Loucy (cell line): ENCODE measurements at regions not wholly inside any gene's neighbourhood (a gene's known extent, or its start where the extent isn't known, plus 50 kb on each side); places are given as distances from the start of the nearest gene placed in this dataset.

Experiments used
- H2AFZ ChIP-seq: fragments of 200-600 bp; sonication (generic); 2 replicates; pipeline ENCODE4 v1.6.0; 2016; ENCODE audit warnings: antibody characterized with exemption, mild to moderate bottlenecking, low read length, moderate library complexity
- H3F3A ChIP-seq: fragments of 200-600 bp; 2 replicates; pipeline ENCODE4 v1.6.0; 2016; ENCODE audit warnings: antibody characterized with exemption, low read depth, mild to moderate bottlenecking
- H3K27me3 ChIP-seq: fragments of 200-600 bp; sonication (generic); 2 replicates; pipeline ENCODE4 v1.6.1; 2014; ENCODE audit warnings: low read length, mild to moderate bottlenecking; ENCODE audit not compliant: insufficient read depth, poor library complexity, severe bottlenecking
- H3K36me3 ChIP-seq: fragments of 200-600 bp; sonication (generic); 2 replicates; pipeline ENCODE4 v1.6.1; 2016; ENCODE audit warnings: low read length; ENCODE audit not compliant: insufficient read depth
- H3K4me1 ChIP-seq: fragments of 200-600 bp; sonication (generic); 2 replicates; pipeline ENCODE4 v1.5.1; 2014; ENCODE audit warnings: low read length, mild to moderate bottlenecking; ENCODE audit not compliant: insufficient read depth, poor library complexity, severe bottlenecking
- H3K4me2 ChIP-seq: fragments of 200-600 bp; sonication (generic); 2 replicates; pipeline ENCODE4 v1.6.0; 2014; ENCODE audit warnings: antibody characterized with exemption, low read length, low read depth, mild to moderate bottlenecking; ENCODE audit not compliant: poor library complexity, severe bottlenecking
- H3K4me3 ChIP-seq: fragments of 200-600 bp; sonication (generic); 2 replicates; pipeline ENCODE4 v1.5.1; 2014; ENCODE audit warnings: low read length, mild to moderate bottlenecking, mixed read lengths; ENCODE audit not compliant: poor library complexity, severe bottlenecking
- H3K79me2 ChIP-seq: fragments of 200-600 bp; sonication (generic); 2 replicates; pipeline ENCODE4 v1.6.1; 2014; ENCODE audit warnings: low read length; ENCODE audit not compliant: insufficient read depth
- H3K9ac ChIP-seq: fragments of 200-600 bp; sonication (generic); 2 replicates; pipeline ENCODE4 v1.6.0; 2014; ENCODE audit warnings: mild to moderate bottlenecking, low read depth, low read length, moderate library complexity; ENCODE audit not compliant: poor library complexity, severe bottlenecking
- H3K9me2 ChIP-seq: fragments of 200-600 bp; sonication (generic); replicated peaks from 2 replicates; pipeline ENCODE4 v1.6.1; 2016; ENCODE audit warnings: low read depth, low read length, mixed read lengths
- H3K9me3 ChIP-seq: fragments of 200-600 bp; sonication (generic); 2 replicates; pipeline ENCODE4 v1.6.1; 2014; ENCODE audit warnings: mild to moderate bottlenecking, antibody characterized with exemption, low read length, low read depth; ENCODE audit not compliant: insufficient read depth
- H4K20me1 ChIP-seq: fragments of 200-600 bp; sonication (generic); 2 replicates; pipeline ENCODE4 v1.6.0; 2014; ENCODE audit warnings: antibody characterized with exemption, low read length, mild to moderate bottlenecking; ENCODE audit not compliant: insufficient read depth, poor library complexity, severe bottlenecking
- CTCF ChIP-seq: fragments of 200-600 bp; sonication (generic); conservative IDR thresholded peaks from 2 replicates; pipeline ENCODE4 v1.5.1; 2014; ENCODE audit warnings: mild to moderate bottlenecking, antibody characterized with exemption, low read length
- EZH2phosphoT487 ChIP-seq: fragments of 200-600 bp; IDR thresholded peaks from 2 replicates; pipeline ENCODE4 v1.6.1; 2018; ENCODE audit warnings: antibody characterized with exemption, mild to moderate bottlenecking, moderate library complexity, borderline replicate concordance

GRCh38 chr2:120540719-120541552, 194.7 kb upstream of the GLI2 start:
- Histone ChIP-seq H3K79me2 (no peaks in the 10 kb centered on the region), H3K4me1 (no peaks in the 10 kb centered on the region), H3K9me3 (no peaks in the 10 kb centered on the region), H3K27me3 (no peaks in the 10 kb centered on the region), H3F3A (no peaks in the 10 kb centered on the region), H3K36me3 (no peaks in the 10 kb centered on the region), H3K9ac (no peak overlapping the region), H4K20me1 (no peaks in the 10 kb centered on the region), H3K4me2 (no peak overlapping the region), H2AFZ (no peak overlapping the region), H3K9me2 (no peaks in the 10 kb centered on the region), H3K4me3 (no peak overlapping the region)
- TF ChIP-seq EZH2phosphoT487 (no peak), CTCF (no peak)

- Histone ChIP-seq H3K9me3 (no peaks in the 10 kb centered on the region), H3K27me3 (no peaks in the 10 kb centered on the region), H3K36me3 (no peaks in the 10 kb centered on the region), H3K4me3 (no peak overlapping the region), H3K9me2 (no peaks in the 10 kb centered on the region), H3K4me1 (no peaks in the 10 kb centered on the region), H4K20me1 (no peaks in the 10 kb centered on the region), H3K9ac (no peak overlapping the region), H2AFZ (no peak overlapping the region), H3F3A (no peaks in the 10 kb centered on the region), H3K79me2 (no peaks in the 10 kb centered on the region), H3K4me2 (no peak overlapping the region)
- TF ChIP-seq CTCF (no peak), EZH2phosphoT487 (no peak)
These were observed 194.1 kb upstream of the GLI2 start for GRCh38 chr2:120541553-120541932.

GRCh38 chr2:120541972-120542670, 193.5 kb upstream of the GLI2 start:
- no peaks in the 10 kb centered on the region for H3K27me3 ChIP-seq
- no peaks in the 10 kb centered on the region for H3K9me3 ChIP-seq

More at GRCh38 chr2:120541972-120542670, 193.5 kb upstream of the GLI2 start:
- Histone ChIP-seq H3K4me3 (no peak overlapping the region), H3F3A (no peaks in the 10 kb centered on the region), H3K4me1 (no peaks in the 10 kb centered on the region), H3K36me3 (no peaks in the 10 kb centered on the region), H4K20me1 (no peaks in the 10 kb centered on the region), H2AFZ (no peak overlapping the region), H3K9ac (no peak overlapping the region), H3K79me2 (no peaks in the 10 kb centered on the region), H3K9me2 (no peaks in the 10 kb centered on the region), H3K4me2 (no peak overlapping the region)
- TF ChIP-seq CTCF (no peak), EZH2phosphoT487 (no peak)
